ENCODE measurements at regions not wholly inside any gene's neighbourhood (a gene's known extent, or its start where the extent isn't known, plus 50 kb on each side); places are given as distances from the start of the nearest gene placed in this dataset.

DNA sequence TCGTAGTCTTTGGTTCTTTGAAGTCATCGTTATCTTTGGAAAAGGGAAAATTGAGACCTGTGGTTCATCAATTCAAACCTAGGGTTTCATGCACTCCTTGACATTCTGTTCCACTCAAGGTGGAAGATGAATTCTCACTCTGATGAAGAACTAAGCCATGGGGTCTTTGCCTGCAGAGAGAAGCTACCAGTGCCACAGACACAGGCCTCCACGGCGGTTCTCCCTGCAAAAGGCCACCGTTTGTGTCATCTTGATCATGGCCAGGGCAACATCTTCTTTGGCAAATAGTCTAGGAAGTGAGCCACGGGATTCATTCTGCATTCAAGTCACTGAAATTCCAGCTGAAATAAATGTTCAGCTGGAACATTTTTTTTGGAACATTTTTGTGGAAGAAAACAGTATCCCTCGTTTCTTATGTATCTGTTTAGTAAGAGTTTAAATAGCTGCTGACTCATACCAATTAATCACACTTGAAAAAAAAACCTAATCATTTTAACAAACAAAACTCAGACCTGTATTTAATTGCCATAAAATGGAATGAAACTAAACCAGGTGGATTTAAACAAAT is 206.0 kb upstream of the FOXQ1 start:
- TF ChIP-seq, protein P1, sequence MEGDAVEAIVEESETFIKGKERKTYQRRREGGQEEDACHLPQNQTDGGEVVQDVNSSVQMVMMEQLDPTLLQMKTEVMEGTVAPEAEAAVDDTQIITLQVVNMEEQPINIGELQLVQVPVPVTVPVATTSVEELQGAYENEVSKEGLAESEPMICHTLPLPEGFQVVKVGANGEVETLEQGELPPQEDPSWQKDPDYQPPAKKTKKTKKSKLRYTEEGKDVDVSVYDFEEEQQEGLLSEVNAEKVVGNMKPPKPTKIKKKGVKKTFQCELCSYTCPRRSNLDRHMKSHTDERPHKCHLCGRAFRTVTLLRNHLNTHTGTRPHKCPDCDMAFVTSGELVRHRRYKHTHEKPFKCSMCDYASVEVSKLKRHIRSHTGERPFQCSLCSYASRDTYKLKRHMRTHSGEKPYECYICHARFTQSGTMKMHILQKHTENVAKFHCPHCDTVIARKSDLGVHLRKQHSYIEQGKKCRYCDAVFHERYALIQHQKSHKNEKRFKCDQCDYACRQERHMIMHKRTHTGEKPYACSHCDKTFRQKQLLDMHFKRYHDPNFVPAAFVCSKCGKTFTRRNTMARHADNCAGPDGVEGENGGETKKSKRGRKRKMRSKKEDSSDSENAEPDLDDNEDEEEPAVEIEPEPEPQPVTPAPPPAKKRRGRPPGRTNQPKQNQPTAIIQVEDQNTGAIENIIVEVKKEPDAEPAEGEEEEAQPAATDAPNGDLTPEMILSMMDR (conservative IDR thresholded peaks at IDR 0.05 in 1 of 2, IDR thresholded peaks at IDR 0.05 in 1 of 2; ENCODE audit: extremely low read depth in 1 of 2, insufficient read depth in 1 of 2, low read depth in 1 of 2, low read length in 2 of 2) = no peak
- TF ChIP-seq EZH2 (IDR thresholded peaks at IDR 0.05; ENCODE audit: borderline replicate concordance, low read length) = no peak

Measured in mammary epithelial cell (primary cell).